ENCODE measurements at regions not wholly inside any gene's neighbourhood (a gene's known extent, or its start where the extent isn't known, plus 50 kb on each side); places are given as distances from the start of the nearest gene placed in this dataset.

DNA sequence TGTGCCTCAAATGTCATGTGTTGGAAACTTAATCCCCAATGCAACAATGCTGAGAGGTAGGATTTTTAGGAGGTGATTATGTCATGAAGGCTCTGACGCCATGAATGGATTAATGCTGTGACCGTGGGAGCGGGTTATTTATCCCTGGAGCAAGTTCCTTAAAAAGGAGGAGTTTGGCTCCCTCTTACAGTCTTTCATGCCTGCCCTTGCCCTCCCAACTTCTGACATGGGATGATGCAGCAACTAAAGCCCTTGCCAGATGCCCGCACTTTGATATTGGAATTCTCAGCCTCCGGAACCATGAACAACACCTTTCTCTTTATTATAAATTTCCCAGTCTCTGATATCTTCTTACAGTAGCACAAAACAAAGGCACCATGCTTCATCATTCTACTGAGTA lies 685.3 kb upstream of the CHRM3 start:
- TF ChIP-seq, protein P1, sequence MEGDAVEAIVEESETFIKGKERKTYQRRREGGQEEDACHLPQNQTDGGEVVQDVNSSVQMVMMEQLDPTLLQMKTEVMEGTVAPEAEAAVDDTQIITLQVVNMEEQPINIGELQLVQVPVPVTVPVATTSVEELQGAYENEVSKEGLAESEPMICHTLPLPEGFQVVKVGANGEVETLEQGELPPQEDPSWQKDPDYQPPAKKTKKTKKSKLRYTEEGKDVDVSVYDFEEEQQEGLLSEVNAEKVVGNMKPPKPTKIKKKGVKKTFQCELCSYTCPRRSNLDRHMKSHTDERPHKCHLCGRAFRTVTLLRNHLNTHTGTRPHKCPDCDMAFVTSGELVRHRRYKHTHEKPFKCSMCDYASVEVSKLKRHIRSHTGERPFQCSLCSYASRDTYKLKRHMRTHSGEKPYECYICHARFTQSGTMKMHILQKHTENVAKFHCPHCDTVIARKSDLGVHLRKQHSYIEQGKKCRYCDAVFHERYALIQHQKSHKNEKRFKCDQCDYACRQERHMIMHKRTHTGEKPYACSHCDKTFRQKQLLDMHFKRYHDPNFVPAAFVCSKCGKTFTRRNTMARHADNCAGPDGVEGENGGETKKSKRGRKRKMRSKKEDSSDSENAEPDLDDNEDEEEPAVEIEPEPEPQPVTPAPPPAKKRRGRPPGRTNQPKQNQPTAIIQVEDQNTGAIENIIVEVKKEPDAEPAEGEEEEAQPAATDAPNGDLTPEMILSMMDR (IDR thresholded peaks at IDR 0.05; ENCODE audit: insufficient read depth, low read depth, low read length) = no peak
- TF ChIP-seq EZH2 (IDR thresholded peaks at IDR 0.05; ENCODE audit: insufficient read depth, low read length) = no peak

All from astrocyte (in vitro differentiated cells and primary cell).